ENCODE measurements at regions not wholly inside any gene's neighbourhood (a gene's known extent, or its start where the extent isn't known, plus 50 kb on each side); places are given as distances from the start of the nearest gene placed in this dataset.

GRCh38 chr9:79054500-79054899 is 517.3 kb upstream of the TLE4 start:
- intact Hi-C loops (cut with DNase I; ENCODE audit: low total_unique reads), result no loop called here
- no peaks in the 10 kb centered on the region for H3K9me3 ChIP-seq
- no peak overlapping the region for H3K27ac ChIP-seq
- H3K27me3 ChIP-seq, result no peaks in the 10 kb centered on the region
- H3K36me3 ChIP-seq, result no peaks in the 10 kb centered on the region
- H3K4me3 ChIP-seq, result no peak overlapping the region
- no peaks in the 10 kb centered on the region for H3K4me1 ChIP-seq
- TF ChIP-seq CTCF (IDR thresholded peaks at IDR 0.05), result no peak
- no peak for DNase-seq

- no peak for DNase-seq
- Histone ChIP-seq H3K27me3 (no peaks in the 10 kb centered on the region), H3K4me1 (no peaks in the 10 kb centered on the region), H3K9me3 (no peaks in the 10 kb centered on the region), H3K36me3 (no peaks in the 10 kb centered on the region), H3K4me3 (no peak overlapping the region), H3K27ac (no peak overlapping the region)
- intact Hi-C loops (cut with DNase I; ENCODE audit: low total_unique reads), result no loop called here
- TF ChIP-seq CTCF (IDR thresholded peaks at IDR 0.05), result no peak
These were observed 515.7 kb upstream of the TLE4 start for GRCh38 chr9:79056041-79056440.

GRCh38 chr9:79057576-79057975 is 514.2 kb upstream of the TLE4 start:
- Histone ChIP-seq H3K27me3 (no peaks in the 10 kb centered on the region), H3K9me3 (no peaks in the 10 kb centered on the region), H3K36me3 (no peaks in the 10 kb centered on the region), H3K4me3 (no peak overlapping the region), H3K27ac (no peak overlapping the region), H3K4me1 (no peaks in the 10 kb centered on the region)
- intact Hi-C loops (cut with DNase I; ENCODE audit: low total_unique reads), result no loop called here
- TF ChIP-seq CTCF (IDR thresholded peaks at IDR 0.05), result no peak
- no peak for DNase-seq

GRCh38 chr9:79060766-79061165 is 511.0 kb upstream of the TLE4 start:
- Histone ChIP-seq H3K9me3 (no peaks in the 10 kb centered on the region), H3K27me3 (no peaks in the 10 kb centered on the region), H3K4me1 (no peaks in the 10 kb centered on the region), H3K27ac (no peak overlapping the region), H3K4me3 (no peak overlapping the region), H3K36me3 (no peaks in the 10 kb centered on the region)
- intact Hi-C loops (cut with DNase I; ENCODE audit: low total_unique reads), result no loop called here
- TF ChIP-seq CTCF (IDR thresholded peaks at IDR 0.05), result no peak
- DNase-seq, result no peak

GRCh38 chr9:79061752-79062616 is 509.8 kb upstream of the TLE4 start:
- Histone ChIP-seq H3K27me3 (no peaks in the 10 kb centered on the region), H3K36me3 (no peaks in the 10 kb centered on the region), H3K4me3 (no peak overlapping the region), H3K9me3 (no peaks in the 10 kb centered on the region), H3K27ac (no peak overlapping the region), H3K4me1 (no peaks in the 10 kb centered on the region)
- no peak for DNase-seq
- TF ChIP-seq CTCF (IDR thresholded peaks at IDR 0.05), result no peak
- intact Hi-C loops (cut with DNase I; ENCODE audit: low total_unique reads), result no loop called here
